HepG2 (cell line): ENCODE measurements at regions not wholly inside any gene's neighbourhood (a gene's known extent, or its start where the extent isn't known, plus 50 kb on each side); places are given as distances from the start of the nearest gene placed in this dataset.

Experiments used
- ATAC-seq: fragments of 200-7000 bp; cut with Tn5 transposase; 3 replicates; pipeline ENCODE4 v1.9.1; 2020; ENCODE audit warnings: mild to moderate bottlenecking, moderate library complexity
- BruUV-seq: library from RNA; stranded (reverse); fragments of 400-500 nt; replicated peaks from 2 replicates; lab custom pipeline; 2021; lab: Mats Ljungman, UMichigan
- CTCF ChIA-PET: fragments of 300-600 bp; formaldehyde crosslinking; extraction: SDS; loops from one replicate; lab custom pipeline; 2021; ENCODE audit warnings: low total read pairs, inconsistent platforms, low intra/inter-chr PET ratio; lab: Yijun Ruan, JAX
- POLR2A ChIA-PET: fragments of 350-600 bp; sonication (Branson Sonifier 250); formaldehyde crosslinking; loops from one replicate; lab custom pipeline; 2020; ENCODE audit warnings: antibody characterized with exemption, inconsistent platforms; lab: Yijun Ruan, JAX
- DNase-seq: peaks from one replicate; pipeline ENCODE4 v3.0.0-alpha.2; 2015; ENCODE audit warnings: low spot score
- FAIRE-seq: peaks from 3 replicates; lab custom pipeline; 2011; peaks lifted over from hg19 to GRCh38; lab: Jason Lieb, UNC
- H2AFZ ChIP-seq: one replicate; pipeline ENCODE4 v1.6.1; 2011; ENCODE audit warnings: low read length, inconsistent platforms
- H3K27ac ChIP-seq: fragments of 300-600 bp; 3 replicates; pipeline ENCODE4 v1.8.0; 2011; ENCODE audit warnings: mixed run types, mild to moderate bottlenecking, mixed read lengths, low read length, inconsistent platforms; ENCODE audit not compliant: insufficient read depth; ENCODE audit errors: extremely low read length
- H3K27me3 ChIP-seq, 2 experiments: fragments of 200-600 bp in 1 of 2; 2 replicates in 1 of 2; 3 replicates in 1 of 2; pipeline versions ENCODE4 v1.6.0 to v1.8.0; 2011; ENCODE audit warnings: low read length in 2 of 2, mild to moderate bottlenecking in 2 of 2, moderate library complexity in 2 of 2, inconsistent platforms in 1 of 2; ENCODE audit not compliant: insufficient read depth in 2 of 2, control insufficient read depth in 1 of 2
- H3K36me3 ChIP-seq, 2 experiments: fragments of 200-600 bp in 1 of 2; replicated peaks in 1 of 2; 2 replicates in 1 of 2; 3 replicates in 1 of 2; pipeline versions ENCODE4 v1.5.1 to v1.8.0; 2011; ENCODE audit warnings: low read length in 2 of 2, inconsistent platforms in 1 of 2; ENCODE audit not compliant: insufficient read depth in 2 of 2, control insufficient read depth in 1 of 2
- H3K4me1 ChIP-seq: 2 replicates; pipeline ENCODE4 v1.5.1; 2012; ENCODE audit warnings: low read length, inconsistent platforms; ENCODE audit not compliant: insufficient read depth
- H3K4me2 ChIP-seq: 2 replicates; pipeline ENCODE4 v1.6.0; 2011; ENCODE audit warnings: low read depth, low read length, inconsistent platforms
- H3K4me3 ChIP-seq, 3 experiments: fragments of 200-600 bp in 1 of 3; sonication (generic), shearing (Covaris generic) in 1 of 3; replicated peaks in 1 of 3; 2 replicates each; pipeline ENCODE4 v1.5.1; 2011 to 2016; ENCODE audit warnings: low read length in 3 of 3, inconsistent platforms in 2 of 3, low read depth in 2 of 3, mild to moderate bottlenecking in 2 of 3, control low read depth in 1 of 3, mixed read lengths in 1 of 3; ENCODE audit not compliant: insufficient read depth in 1 of 3
- H3K79me2 ChIP-seq: one replicate; pipeline ENCODE4 v1.6.1; 2011; ENCODE audit warnings: low read length, inconsistent platforms; ENCODE audit not compliant: insufficient read depth
- H3K9ac ChIP-seq: 2 replicates; pipeline ENCODE4 v1.6.0; 2011; ENCODE audit warnings: mild to moderate bottlenecking, low read depth, low read length, inconsistent platforms; ENCODE audit not compliant: insufficient read depth
- H3K9me3 ChIP-seq: 2 replicates; pipeline ENCODE4 v1.5.1; 2012; ENCODE audit warnings: mild to moderate bottlenecking, low read length
- H4K20me1 ChIP-seq: 2 replicates; pipeline ENCODE4 v1.6.0; 2011; ENCODE audit warnings: inconsistent platforms, mild to moderate bottlenecking, low read length, moderate library complexity; ENCODE audit not compliant: insufficient read depth
- DDIT3 ChIP-seq: sonication (generic); formaldehyde crosslinking; IDR thresholded peaks from 2 replicates; pipeline ENCODE4 v1.4.0; 2020; ENCODE audit warnings: mild to moderate bottlenecking, missing genetic modification reagents
- GLMP ChIP-seq: sonication (generic); formaldehyde crosslinking; IDR thresholded peaks from 2 replicates; pipeline ENCODE4 v1.9.0; 2021; ENCODE audit warnings: missing genetic modification reagents, mild to moderate bottlenecking, borderline replicate concordance
- HOXD1 ChIP-seq: sonication (generic); formaldehyde crosslinking; IDR thresholded peaks from 2 replicates; pipeline ENCODE4 v1.5.0; 2020; ENCODE audit warnings: missing genetic modification reagents
- NCOA1 ChIP-seq: sonication (generic); formaldehyde crosslinking; IDR thresholded peaks from 2 replicates; pipeline ENCODE4 v1.9.0; 2021; ENCODE audit warnings: missing genetic modification reagents
- NRL ChIP-seq: sonication (generic); formaldehyde crosslinking; IDR thresholded peaks from 2 replicates; pipeline ENCODE4 v1.5.0; 2020; ENCODE audit warnings: missing genetic modification reagents, mild to moderate bottlenecking, moderate library complexity, borderline replicate concordance
- RFX1 ChIP-seq: fragments of 450-650 bp; IDR thresholded peaks from 2 replicates; pipeline ENCODE4 v1.6.1; 2017
- SMARCC2 ChIP-seq: fragments of 450-650 bp; IDR thresholded peaks from 2 replicates; pipeline ENCODE4 v1.6.1; 2017; ENCODE audit warnings: antibody characterized with exemption, mild to moderate bottlenecking
- SNAPC4 ChIP-seq: sonication (generic); formaldehyde crosslinking; IDR thresholded peaks from 2 replicates; pipeline ENCODE4 v1.4.0; 2020; ENCODE audit warnings: mild to moderate bottlenecking, missing genetic modification reagents
- ZBTB38 ChIP-seq: sonication (generic); formaldehyde crosslinking; IDR thresholded peaks from 2 replicates; pipeline ENCODE4 v1.5.1; 2020; ENCODE audit warnings: mild to moderate bottlenecking, missing genetic modification reagents
- ZFAT ChIP-seq: sonication (generic); formaldehyde crosslinking; conservative IDR thresholded peaks from 2 replicates; pipeline ENCODE4 v1.8.1; 2023; ENCODE audit warnings: missing genetic modification reagents, inconsistent platforms
- ZNF264 ChIP-seq: sonication (generic); formaldehyde crosslinking; IDR thresholded peaks from 2 replicates; pipeline ENCODE4 v1.4.0; 2020; ENCODE audit warnings: missing genetic modification reagents
- ZNF549 ChIP-seq: sonication (generic); formaldehyde crosslinking; IDR thresholded peaks from 2 replicates; pipeline ENCODE4 v1.5.0; 2020; ENCODE audit warnings: missing genetic modification reagents
- ZNF792 ChIP-seq: IDR thresholded peaks from 2 replicates; pipeline ENCODE4 v1.6.1; 2016
- WGBS: methylation state at CpG from one replicate; pipeline ENCODE4 v1.1.6; 2017; ENCODE audit warnings: low lambda C conversion rate; 5-methylcytosine and 5-hydroxymethylcytosine counted together
- in situ Hi-C: cut with HindIII; loops from 2 replicates; pipeline ENCODE4 v1.10.0; 2017; ENCODE audit warnings: low pct_unique_long_range_greater_than_20kb; ENCODE audit not compliant: extremely low pct_ligation_motif_present
- intact Hi-C: fragments of 100-400 bp; cut with micrococcal nuclease; formaldehyde crosslinking; loops from one replicate; pipeline ENCODE4 v1.10.0; 2022; ENCODE audit not compliant: unreplicated experiment
- TF ChIP-seq, protein P1 (sequence below): sonication (generic); formaldehyde crosslinking; IDR thresholded peaks from 2 replicates; pipeline ENCODE4 v1.4.0; 2020; ENCODE audit warnings: missing genetic modification reagents
- TF ChIP-seq, protein P2 (sequence below): sonication (generic); formaldehyde crosslinking; IDR thresholded peaks from 2 replicates; pipeline ENCODE4 v1.5.0; 2020; ENCODE audit warnings: missing genetic modification reagents
- TF ChIP-seq, protein P3 (sequence below): sonication (generic); formaldehyde crosslinking; IDR thresholded peaks from 2 replicates; pipeline ENCODE4 v1.4.0; 2020; ENCODE audit warnings: mild to moderate bottlenecking, missing genetic modification reagents

DNA sequence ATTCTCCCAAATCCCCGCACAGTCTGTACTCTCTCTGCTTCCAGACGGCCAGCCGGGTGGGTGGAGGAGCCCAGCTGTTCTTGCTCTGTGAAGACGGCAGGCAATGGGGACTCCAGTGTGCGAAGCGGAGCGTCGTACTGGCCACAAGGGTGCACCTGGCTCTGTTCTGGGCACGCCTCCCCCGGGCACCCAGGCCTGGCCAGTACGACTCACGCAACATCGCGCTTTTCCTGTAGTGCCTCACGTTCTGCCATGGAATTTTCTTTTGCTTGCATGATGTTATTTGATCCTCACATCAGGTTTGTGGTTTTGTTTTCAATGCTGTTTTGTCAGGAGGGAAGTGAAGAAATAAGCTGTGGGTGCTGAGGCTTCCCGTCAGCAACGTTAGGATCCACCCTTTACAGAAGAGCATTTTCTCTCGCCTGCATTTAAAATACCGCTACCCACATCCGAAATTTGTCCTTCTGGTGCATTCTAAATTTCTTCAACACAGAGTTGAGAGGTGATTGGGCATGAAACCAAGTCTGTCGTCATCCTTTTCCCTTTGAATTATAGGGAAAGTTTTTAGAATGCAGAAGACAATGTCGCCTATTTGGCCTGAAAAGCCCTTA lies 311.7 kb downstream of the TRIM36 start:
- intact Hi-C loops (no loop called here), in situ Hi-C loops (no loop called here)
- H3K36me3 ChIP-seq = no peaks in the 10 kb centered on the region
- no peaks in the 10 kb centered on the region for H3K79me2 ChIP-seq
- no peak overlapping the region for H2AFZ ChIP-seq
- ChIA-PET POLR2A (no interaction called here), CTCF (no interaction called here)
- H3K9me3 ChIP-seq = no peaks in the 10 kb centered on the region
- ATAC-seq = no peak
- H3K4me3 ChIP-seq = no peak overlapping the region
- H4K20me1 ChIP-seq = no peaks in the 10 kb centered on the region
- no peaks in the 10 kb centered on the region for H3K27me3 ChIP-seq
- no peak for DNase-seq
- H3K4me2 ChIP-seq = no peak overlapping the region
- 53% methylated on average over 16 of the region's 22 CpGs for WGBS
- no TSS peak for BruUV-seq
- H3K27ac ChIP-seq = no peak overlapping the region
- no peak for FAIRE-seq
- no peaks in the 10 kb centered on the region for H3K4me1 ChIP-seq
- no peak overlapping the region for H3K9ac ChIP-seq
- TF ChIP-seq ZNF792 (CRISPR knock-in tag) (no peak), SNAPC4 (no peak), ZBTB38 (no peak), ZNF264 (CRISPR knock-in tag) (no peak), NCOA1 (CRISPR knock-in tag) (no peak), ZFAT (no peak), NRL (CRISPR knock-in tag) (no peak), RFX1 (no peak), DDIT3 (CRISPR knock-in tag) (no peak), HOXD1 (CRISPR knock-in tag) (no peak), ZNF549 (CRISPR knock-in tag) (no peak), SMARCC2 (no peak), GLMP (no peak)
- TF ChIP-seq, protein P1, sequence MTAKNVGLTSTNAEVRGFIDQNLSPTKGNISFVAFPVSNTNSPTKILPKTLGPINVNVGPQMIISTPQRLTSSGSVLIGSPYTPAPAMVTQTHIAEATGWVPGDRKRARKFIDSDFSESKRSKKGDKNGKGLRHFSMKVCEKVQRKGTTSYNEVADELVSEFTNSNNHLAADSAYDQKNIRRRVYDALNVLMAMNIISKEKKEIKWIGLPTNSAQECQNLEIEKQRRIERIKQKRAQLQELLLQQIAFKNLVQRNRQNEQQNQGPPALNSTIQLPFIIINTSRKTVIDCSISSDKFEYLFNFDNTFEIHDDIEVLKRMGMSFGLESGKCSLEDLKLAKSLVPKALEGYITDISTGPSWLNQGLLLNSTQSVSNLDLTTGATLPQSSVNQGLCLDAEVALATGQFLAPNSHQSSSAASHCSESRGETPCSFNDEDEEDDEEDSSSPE (CRISPR knock-in tag) = no peak
- TF ChIP-seq, protein P2, sequence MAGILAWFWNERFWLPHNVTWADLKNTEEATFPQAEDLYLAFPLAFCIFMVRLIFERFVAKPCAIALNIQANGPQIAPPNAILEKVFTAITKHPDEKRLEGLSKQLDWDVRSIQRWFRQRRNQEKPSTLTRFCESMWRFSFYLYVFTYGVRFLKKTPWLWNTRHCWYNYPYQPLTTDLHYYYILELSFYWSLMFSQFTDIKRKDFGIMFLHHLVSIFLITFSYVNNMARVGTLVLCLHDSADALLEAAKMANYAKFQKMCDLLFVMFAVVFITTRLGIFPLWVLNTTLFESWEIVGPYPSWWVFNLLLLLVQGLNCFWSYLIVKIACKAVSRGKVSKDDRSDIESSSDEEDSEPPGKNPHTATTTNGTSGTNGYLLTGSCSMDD (CRISPR knock-in tag) = no peak
- TF ChIP-seq, protein P3, sequence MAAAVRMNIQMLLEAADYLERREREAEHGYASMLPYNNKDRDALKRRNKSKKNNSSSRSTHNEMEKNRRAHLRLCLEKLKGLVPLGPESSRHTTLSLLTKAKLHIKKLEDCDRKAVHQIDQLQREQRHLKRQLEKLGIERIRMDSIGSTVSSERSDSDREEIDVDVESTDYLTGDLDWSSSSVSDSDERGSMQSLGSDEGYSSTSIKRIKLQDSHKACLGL (CRISPR knock-in tag) = no peak
